HCT116 (cell line): ENCODE measurements at regions not wholly inside any gene's neighbourhood (a gene's known extent, or its start where the extent isn't known, plus 50 kb on each side); places are given as distances from the start of the nearest gene placed in this dataset.

Experiments used
- ATAC-seq: fragments of 200-7000 bp; cut with Tn5 transposase; 2 replicates; pipeline ENCODE4 v1.9.1; 2020; ENCODE audit warnings: mild to moderate bottlenecking, moderate library complexity
- BruUV-seq: library from RNA; stranded (reverse); fragments of 400-500 nt; replicated peaks from 2 replicates; lab custom pipeline; 2021; lab: Mats Ljungman, UMichigan
- CTCF ChIA-PET: fragments of 300-600 bp; sonication (Branson Sonifier 250); formaldehyde crosslinking; loops from one replicate; lab custom pipeline; 2021; ENCODE audit warnings: antibody characterized with exemption; lab: Charles Lee
- POLR2A ChIA-PET: fragments of 300-600, 350-600 bp; sonication (Branson Sonifier 250); formaldehyde crosslinking; loops from one replicate; lab custom pipeline; 2021; ENCODE audit warnings: antibody characterized with exemption; lab: Charles Lee
- RAD21 ChIA-PET, 2 experiments: fragments of 300-600 bp; sonication (Branson Sonifier 250); formaldehyde crosslinking; loops; one replicate each; lab custom pipeline; 2023; ENCODE audit warnings: low total read pairs in 2 of 2; ENCODE audit not compliant: uncharacterized antibody in 2 of 2, unreplicated experiment in 2 of 2, low non-redundant PET in 1 of 2; lab: Charles Lee
- DNase-seq: peaks from one replicate; pipeline ENCODE4 v3.0.0-alpha.2; 2010; ENCODE audit warnings: low read depth, low spot score
- H2AFZ ChIP-seq: fragments of 200-600 bp; shearing (Covaris generic), sonication (generic); 2 replicates; pipeline ENCODE4 v1.6.1; 2017; ENCODE audit warnings: low read depth, mixed run types, mixed read lengths, antibody characterized with exemption, low read length; ENCODE audit not compliant: poor library complexity, severe bottlenecking
- H3K27ac ChIP-seq: 2 replicates; pipeline ENCODE4 v1.5.1; 2012; ENCODE audit warnings: low read depth, low read length
- H3K27me3 ChIP-seq: fragments of 200-600 bp; sonication (generic); 2 replicates; pipeline ENCODE4 v1.6.1; 2016; ENCODE audit warnings: mixed run types, low read length, mixed read lengths; ENCODE audit not compliant: insufficient read depth
- H3K36me3 ChIP-seq, 2 experiments: fragments of 200-500 bp in 1 of 2; fragments of 200-600 bp in 1 of 2; sonication (Bioruptor generic) in 1 of 2; sonication (generic) in 1 of 2; 2 replicates each; pipeline versions ENCODE4 v1.5.1 to v1.6.1; 2014 to 2016; ENCODE audit warnings: low read length in 2 of 2, inconsistent platforms in 1 of 2, mixed read lengths in 1 of 2, mixed run types in 1 of 2; ENCODE audit not compliant: insufficient read depth in 2 of 2, control insufficient read depth in 1 of 2
- H3K4me1 ChIP-seq, 2 experiments: fragments of 200-600 bp in 1 of 2; sonication (generic) in 1 of 2; 2 replicates each; pipeline versions ENCODE4 v1.5.1 to v1.6.1; 2012 to 2017; ENCODE audit warnings: low read length in 2 of 2, inconsistent platforms in 1 of 2, mild to moderate bottlenecking in 1 of 2, mixed read lengths in 1 of 2, mixed run types in 1 of 2, moderate library complexity in 1 of 2; ENCODE audit not compliant: insufficient read depth in 2 of 2, control insufficient read depth in 1 of 2
- H3K4me2 ChIP-seq: fragments of 200-600 bp; sonication (generic); 2 replicates; pipeline ENCODE4 v1.6.1; 2017; ENCODE audit warnings: mixed run types, low read length, mixed read lengths
- H3K4me3 ChIP-seq, 2 experiments: fragments of 200-600 bp in 1 of 2; sonication (generic) in 1 of 2; replicated peaks in 1 of 2; 2 replicates each; pipeline ENCODE4 v1.5.1; 2011 to 2016; ENCODE audit warnings: low read length in 2 of 2, control low read depth in 1 of 2, low read depth in 1 of 2, mild to moderate bottlenecking in 1 of 2, mixed read lengths in 1 of 2, mixed run types in 1 of 2
- H3K79me2 ChIP-seq: fragments of 200-600 bp; sonication (generic); 2 replicates; pipeline ENCODE4 v1.6.1; 2017; ENCODE audit warnings: mild to moderate bottlenecking, mixed run types, low read length, moderate library complexity, mixed read lengths; ENCODE audit not compliant: insufficient read depth
- H3K9ac ChIP-seq: fragments of 200-600 bp; sonication (generic); 2 replicates; pipeline ENCODE4 v1.6.1; 2016; ENCODE audit warnings: low read length, mixed read lengths
- H3K9me2 ChIP-seq: fragments of 200-600 bp; sonication (generic), shearing (Covaris generic); 2 replicates; pipeline ENCODE4 v1.6.1; 2017; ENCODE audit warnings: mixed run types, mild to moderate bottlenecking, moderate library complexity; ENCODE audit not compliant: insufficient read depth
- H3K9me3 ChIP-seq, 2 experiments: fragments of 200-500 bp in 1 of 2; fragments of 200-600 bp in 1 of 2; sonication (Bioruptor generic) in 1 of 2; sonication (generic) in 1 of 2; 2 replicates each; pipeline ENCODE4 v1.6.1; 2014 to 2017; ENCODE audit warnings: low read length in 2 of 2, mixed read lengths in 2 of 2, inconsistent platforms in 1 of 2, low read depth in 1 of 2, mild to moderate bottlenecking in 1 of 2, mixed run types in 1 of 2, moderate library complexity in 1 of 2; ENCODE audit not compliant: control insufficient read depth in 1 of 2, insufficient read depth in 1 of 2
- H4K20me1 ChIP-seq: fragments of 200-600 bp; sonication (generic), shearing (Covaris generic); 2 replicates; pipeline ENCODE4 v1.6.1; 2017; ENCODE audit warnings: mixed run types, mild to moderate bottlenecking, moderate library complexity; ENCODE audit not compliant: insufficient read depth
- CTCF ChIP-seq, 3 experiments: fragments of 200-600 bp in 1 of 3; sonication (generic) in 1 of 3; IDR thresholded peaks in 2 of 3; conservative IDR thresholded peaks in 1 of 3; 2 replicates each; pipeline ENCODE4 v1.5.1; 2012 to 2017; ENCODE audit warnings: low read depth in 2 of 3, low read length in 2 of 3, antibody characterized with exemption in 1 of 3, borderline replicate concordance in 1 of 3, control low read depth in 1 of 3, mild to moderate bottlenecking in 1 of 3, mixed read lengths in 1 of 3, mixed run types in 1 of 3, moderate library complexity in 1 of 3; ENCODE audit not compliant: insufficient read depth in 1 of 3
- FOSL1 ChIP-seq: IDR thresholded peaks from 2 replicates; pipeline ENCODE4 v1.6.1; 2012; ENCODE audit warnings: low read depth
- RAD21 ChIP-seq: IDR thresholded peaks from 2 replicates; pipeline ENCODE4 v1.6.1; 2012; ENCODE audit warnings: low read depth, mild to moderate bottlenecking
- SIN3A ChIP-seq: IDR thresholded peaks from 2 replicates; pipeline ENCODE4 v1.6.1; 2012; ENCODE audit warnings: low read depth
- SP1 ChIP-seq: IDR thresholded peaks from 2 replicates; pipeline ENCODE4 v1.6.1; 2012; ENCODE audit warnings: low read depth
- TCF7L2 ChIP-seq: IDR thresholded peaks from 2 replicates; pipeline ENCODE4 v1.7.0; 2011; ENCODE audit warnings: borderline replicate concordance, inconsistent platforms; ENCODE audit not compliant: insufficient read depth, insufficient read length; ENCODE audit errors: extremely low read depth
- ZBTB33 ChIP-seq: IDR thresholded peaks from 2 replicates; pipeline ENCODE4 v1.6.1; 2011; ENCODE audit warnings: mild to moderate bottlenecking, low read length, moderate library complexity; ENCODE audit not compliant: insufficient replicate concordance; ENCODE audit errors: extremely low read depth
- intact Hi-C: fragments of 100-400 bp; cut with micrococcal nuclease; formaldehyde crosslinking; loops from 2 replicates; pipeline ENCODE4 v1.10.0; 2022

GRCh38 chr22:27101288-27101687 is 443.9 kb downstream of the MIAT start:
- intact Hi-C loops = no loop called here
- no peak overlapping the region for H2AFZ ChIP-seq
- H3K9me2 ChIP-seq = no peaks in the 10 kb centered on the region
- POLR2A ChIA-PET = no interaction called here
- no peak overlapping the region for H3K4me2 ChIP-seq
- CTCF ChIA-PET = no interaction called here
- no peaks in the 10 kb centered on the region for H3K36me3 ChIP-seq
- no peak overlapping the region for H3K4me3 ChIP-seq
- H3K4me1 ChIP-seq = no peaks in the 10 kb centered on the region
- BruUV-seq = no TSS peak
- no peak overlapping the region for H3K27ac ChIP-seq
- RAD21 ChIA-PET = no interaction called here
- no peaks in the 10 kb centered on the region for H3K9me3 ChIP-seq
- DNase-seq (no peak), ATAC-seq (no peak)
- no peak overlapping the region for H3K9ac ChIP-seq
- H3K79me2 ChIP-seq = no peaks in the 10 kb centered on the region
- peaks cover 68% of the 10 kb centered on the region for H3K27me3 ChIP-seq
- TF ChIP-seq CTCF (IDR thresholded peaks at IDR 0.05 in 2 of 3, conservative IDR thresholded peaks at IDR 0.05 in 1 of 3; ENCODE audit: borderline replicate concordance in 1 of 3, insufficient read depth in 1 of 3, low read depth in 2 of 3, low read length in 2 of 3) = no peak
- no peaks in the 10 kb centered on the region for H4K20me1 ChIP-seq

GRCh38 chr22:27104449-27104848 is 447.1 kb downstream of the MIAT start:
- H3K27me3 ChIP-seq = peaks cover 68% of the 10 kb centered on the region
- H3K4me2 ChIP-seq = no peak overlapping the region
- CTCF ChIA-PET = no interaction called here

More at GRCh38 chr22:27104449-27104848, 447.1 kb downstream of the MIAT start:
- Histone ChIP-seq H3K9me2 (no peaks in the 10 kb centered on the region), H3K9ac (no peak overlapping the region), H3K79me2 (no peaks in the 10 kb centered on the region), H4K20me1 (no peaks in the 10 kb centered on the region), H3K27ac (no peak overlapping the region), H3K4me3 (no peak overlapping the region), H3K9me3 (no peaks in the 10 kb centered on the region), H2AFZ (no peak overlapping the region)
- no peak for DNase-seq
- ChIA-PET POLR2A (no interaction called here), RAD21 (no interaction called here)
- intact Hi-C loops = no loop called here
- no peak for ATAC-seq
- TF ChIP-seq SIN3A = no peak
- TF ChIP-seq ZBTB33 = no peak
- no peak for TF ChIP-seq FOSL1
- TF ChIP-seq SP1 = no peak
- TF ChIP-seq TCF7L2 = no peak
- TF ChIP-seq RAD21 = no peak
- TF ChIP-seq CTCF (IDR thresholded peaks at IDR 0.05 in 2 of 3, conservative IDR thresholded peaks at IDR 0.05 in 1 of 3; ENCODE audit: borderline replicate concordance in 1 of 3, insufficient read depth in 1 of 3, low read depth in 2 of 3, low read length in 2 of 3) = no peak
- TF ChIP-seq, all 23 proteins: peak for 0
- peaks cover 9 to 17% of the 10 kb centered on the region in 2 experiments for H3K4me1 ChIP-seq
- BruUV-seq = no TSS peak
- H3K36me3 ChIP-seq = no peaks in the 10 kb centered on the region
